GM19193 (cell line): ENCODE measurements at regions not wholly inside any gene's neighbourhood (a gene's known extent, or its start where the extent isn't known, plus 50 kb on each side); places are given as distances from the start of the nearest gene placed in this dataset.

ENCODE experiments used
- POLR2A ChIP-seq: IDR thresholded peaks from 4 replicates; pipeline ENCODE4 v1.6.1; 2011; ENCODE audit not compliant: insufficient read depth, insufficient read length; ENCODE audit errors: extremely low read depth

GRCh38 chr2:104904889-104905288, 51.0 kb downstream of the POU3F3 start:
- no peak for TF ChIP-seq POLR2A

GRCh38 chr2:104909317-104909716, 55.4 kb downstream of the POU3F3 start:
- TF ChIP-seq POLR2A = no peak

- TF ChIP-seq POLR2A = no peak
Measured at GRCh38 chr2:104914509-104914908, 60.6 kb downstream of the POU3F3 start.

- no peak for TF ChIP-seq POLR2A
Measured at GRCh38 chr2:104915107-104915793, 61.3 kb downstream of the POU3F3 start.

- no peak for TF ChIP-seq POLR2A
Measured at GRCh38 chr2:104919127-104919526, 65.2 kb downstream of the POU3F3 start.

- no peak for TF ChIP-seq POLR2A
Measured at GRCh38 chr2:104923665-104924064, 69.8 kb downstream of the POU3F3 start.

GRCh38 chr2:104929663-104930062, 75.7 kb downstream of the POU3F3 start:
- TF ChIP-seq POLR2A = no peak

- no peak for TF ChIP-seq POLR2A
Measured at GRCh38 chr2:104930732-104931131, 76.8 kb downstream of the POU3F3 start.

GRCh38 chr2:104932243-104932642, 78.3 kb downstream of the POU3F3 start:
- TF ChIP-seq POLR2A = no peak

GRCh38 chr2:104933151-104933917, 79.4 kb downstream of the POU3F3 start:
- no peak for TF ChIP-seq POLR2A

GRCh38 chr2:104936527-104936926, 82.6 kb downstream of the POU3F3 start:
- TF ChIP-seq POLR2A = no peak

- no peak for TF ChIP-seq POLR2A
Measured at GRCh38 chr2:104938231-104938941, 84.5 kb downstream of the POU3F3 start.

- TF ChIP-seq POLR2A = no peak
Measured at GRCh38 chr2:104939570-104940217, 85.8 kb downstream of the POU3F3 start.

GRCh38 chr2:104944495-104944894, 90.6 kb downstream of the POU3F3 start:
- TF ChIP-seq POLR2A = no peak

GRCh38 chr2:104945121-104945520, 91.2 kb downstream of the POU3F3 start:
- TF ChIP-seq POLR2A = no peak
